ENCODE measurements at regions not wholly inside any gene's neighbourhood (a gene's known extent, or its start where the extent isn't known, plus 50 kb on each side); places are given as distances from the start of the nearest gene placed in this dataset.

DNA sequence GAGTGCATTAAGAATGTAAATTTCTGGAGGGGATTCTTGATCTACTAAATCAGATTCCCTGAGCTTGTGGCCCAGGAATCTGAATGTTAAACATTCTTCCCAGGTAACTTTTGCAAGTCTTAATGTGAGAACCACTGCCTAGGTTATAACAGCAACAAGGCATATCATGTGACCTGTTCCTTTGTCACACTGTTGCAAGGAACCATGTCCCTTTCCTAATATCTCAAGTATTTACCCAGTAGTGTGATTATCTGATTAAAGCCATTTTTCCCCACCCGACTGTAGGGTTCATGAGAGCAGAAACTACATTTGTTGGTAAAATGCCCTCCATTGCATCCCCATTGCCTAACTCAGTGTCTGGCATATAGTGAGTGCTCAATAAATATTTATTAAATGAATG lies 112.9 kb upstream of the ATP1A1 start:
- TF ChIP-seq GATA2 (IDR thresholded peaks at IDR 0.05; ENCODE audit: low read depth, low read length) (no peak), GATA3 (IDR thresholded peaks at IDR 0.05; ENCODE audit: low read depth, low read length) (no peak)
